ENCODE measurements at regions not wholly inside any gene's neighbourhood (a gene's known extent, or its start where the extent isn't known, plus 50 kb on each side); places are given as distances from the start of the nearest gene placed in this dataset.

GRCh38 chr7:156218544-156219306 is 406.5 kb upstream of the SHH start:
- TF ChIP-seq RCOR1 (IDR thresholded peaks at IDR 0.05; ENCODE audit: low read depth, low read length) (no peak), FOSL2 (IDR thresholded peaks at IDR 0.05) (no peak), FOSL2 (CRISPR knock-in tag; IDR thresholded peaks at IDR 0.05) (no peak), CTCF (IDR thresholded peaks at IDR 0.05) (no peak), ESRRA (IDR thresholded peaks at IDR 0.05; ENCODE audit: borderline replicate concordance, low read length) (no peak), MAX (IDR thresholded peaks at IDR 0.05) (no peak), KDM1A (IDR thresholded peaks at IDR 0.05; ENCODE audit: low read depth) (no peak), POLR2A (IDR thresholded peaks at IDR 0.05; ENCODE audit: low read length) (no peak)
